Neural crest cell (in vitro differentiated cells): ENCODE measurements at regions not wholly inside any gene's neighbourhood (a gene's known extent, or its start where the extent isn't known, plus 50 kb on each side); places are given as distances from the start of the nearest gene placed in this dataset.

ENCODE experiments used
- DNase-seq: peaks from one replicate; pipeline ENCODE4 v3.0.0; 2021; ENCODE audit warnings: low read depth, mixed read lengths, low spot score
- H3K27ac Mint-ChIP-seq: one replicate; pipeline ENCODE4 v1.8.0; 2021; ENCODE audit warnings: mild to moderate bottlenecking, mixed read lengths; ENCODE audit not compliant: unreplicated experiment
- H3K27me3 Mint-ChIP-seq: 2 replicates; pipeline ENCODE4 v1.8.0; 2021; ENCODE audit warnings: low read depth, mild to moderate bottlenecking, mixed read lengths
- H3K36me3 Mint-ChIP-seq: 2 replicates; pipeline ENCODE4 v1.8.0; 2021; ENCODE audit warnings: low read depth, mild to moderate bottlenecking, mixed read lengths
- H3K4me1 Mint-ChIP-seq: 2 replicates; pipeline ENCODE4 v1.8.0; 2021; ENCODE audit warnings: mixed read lengths
- H3K4me3 Mint-ChIP-seq: one replicate; pipeline ENCODE4 v1.8.0; 2021; ENCODE audit warnings: mild to moderate bottlenecking, mixed read lengths
- H3K9me3 Mint-ChIP-seq: 2 replicates; pipeline ENCODE4 v1.8.0; 2021; ENCODE audit warnings: mixed read lengths
- TF ChIP-seq, protein P1 (sequence below): fragments of 200-600 bp; sonication (generic); conservative IDR thresholded peaks from 2 replicates; pipeline ENCODE4 v1.5.0; 2021; ENCODE audit warnings: antibody characterized with exemption, mild to moderate bottlenecking

DNA sequence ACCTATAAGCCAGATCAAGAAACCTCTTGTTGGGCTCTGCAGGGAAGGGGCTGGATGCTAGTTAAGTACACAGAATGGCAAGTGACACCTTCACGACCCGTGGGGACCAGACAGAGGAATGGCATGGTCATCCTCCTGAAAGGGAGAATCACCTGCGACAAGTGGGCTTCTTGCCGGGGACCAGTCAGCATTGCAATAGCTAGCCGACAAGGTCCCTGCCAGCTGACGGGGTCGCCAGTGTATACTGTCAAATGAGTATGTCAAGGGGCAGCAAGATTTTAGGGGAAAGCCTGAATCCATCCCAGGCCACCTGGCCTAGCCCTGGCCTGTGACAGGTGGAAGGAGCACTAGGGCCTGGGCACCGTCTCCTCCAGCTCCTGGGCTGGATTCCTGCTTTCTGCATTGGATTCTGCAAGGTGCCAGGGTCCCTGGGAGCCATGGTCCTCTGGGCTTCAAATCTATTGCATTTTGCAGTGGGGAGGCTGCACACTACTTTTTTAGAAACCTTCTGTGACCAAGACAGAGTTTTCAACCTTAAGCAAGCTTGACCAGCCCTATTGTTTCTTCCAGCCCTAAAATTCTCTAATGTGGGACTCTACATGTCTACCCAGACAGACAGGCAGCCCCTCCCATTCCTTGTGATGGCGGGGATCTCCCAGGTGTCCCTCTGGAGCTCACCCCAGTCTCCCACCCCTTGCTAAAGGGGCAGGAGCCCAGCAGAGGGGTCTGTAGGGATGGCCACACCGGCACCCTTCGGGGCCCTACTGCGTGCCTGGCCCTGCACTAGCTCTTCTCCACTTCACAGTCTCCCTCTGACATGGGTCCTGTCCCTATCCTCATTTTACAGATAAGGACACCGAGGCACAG, 178.5 kb downstream of the GLI2 start:
- Mint-ChIP-seq H3K27ac (no peak overlapping the region), H3K9me3 (no peaks in the 10 kb centered on the region)

DNA sequence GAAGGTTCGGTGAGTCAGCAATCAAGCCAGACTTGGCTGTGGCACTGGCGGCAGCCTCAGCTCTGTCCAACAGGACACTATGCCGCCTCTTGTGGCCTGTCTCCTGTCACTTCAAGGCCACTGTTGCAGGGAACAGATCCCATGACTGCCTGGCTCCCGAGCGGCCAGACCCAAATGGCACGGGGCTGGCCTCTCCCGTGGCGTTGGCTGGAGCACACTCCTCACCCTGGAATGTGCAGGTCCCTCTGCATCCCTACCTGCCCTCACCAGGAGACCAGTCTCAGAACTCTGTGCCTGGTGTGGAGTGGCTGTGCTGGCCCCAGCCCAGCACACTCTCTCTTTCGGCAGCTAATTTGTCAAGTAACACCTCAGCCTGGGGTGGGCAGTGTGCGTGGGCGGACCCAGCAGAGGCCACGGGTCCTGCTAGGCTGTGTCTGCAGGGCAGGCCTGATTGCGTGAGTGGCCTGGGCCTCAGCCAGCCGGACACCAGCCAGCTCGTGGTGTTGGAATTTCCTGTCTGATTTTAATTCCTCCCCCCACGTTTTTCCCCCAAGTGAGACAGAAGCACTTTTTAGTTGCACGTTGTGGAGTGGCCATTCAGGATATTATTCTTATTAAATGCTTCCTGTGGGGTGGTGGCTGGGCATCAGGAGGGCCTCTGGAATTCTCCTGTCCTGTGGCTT, 179.3 kb downstream of the GLI2 start:
- TF ChIP-seq, protein P1, sequence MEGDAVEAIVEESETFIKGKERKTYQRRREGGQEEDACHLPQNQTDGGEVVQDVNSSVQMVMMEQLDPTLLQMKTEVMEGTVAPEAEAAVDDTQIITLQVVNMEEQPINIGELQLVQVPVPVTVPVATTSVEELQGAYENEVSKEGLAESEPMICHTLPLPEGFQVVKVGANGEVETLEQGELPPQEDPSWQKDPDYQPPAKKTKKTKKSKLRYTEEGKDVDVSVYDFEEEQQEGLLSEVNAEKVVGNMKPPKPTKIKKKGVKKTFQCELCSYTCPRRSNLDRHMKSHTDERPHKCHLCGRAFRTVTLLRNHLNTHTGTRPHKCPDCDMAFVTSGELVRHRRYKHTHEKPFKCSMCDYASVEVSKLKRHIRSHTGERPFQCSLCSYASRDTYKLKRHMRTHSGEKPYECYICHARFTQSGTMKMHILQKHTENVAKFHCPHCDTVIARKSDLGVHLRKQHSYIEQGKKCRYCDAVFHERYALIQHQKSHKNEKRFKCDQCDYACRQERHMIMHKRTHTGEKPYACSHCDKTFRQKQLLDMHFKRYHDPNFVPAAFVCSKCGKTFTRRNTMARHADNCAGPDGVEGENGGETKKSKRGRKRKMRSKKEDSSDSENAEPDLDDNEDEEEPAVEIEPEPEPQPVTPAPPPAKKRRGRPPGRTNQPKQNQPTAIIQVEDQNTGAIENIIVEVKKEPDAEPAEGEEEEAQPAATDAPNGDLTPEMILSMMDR, result no peak
- Mint-ChIP-seq H3K36me3 (peaks cover 3% of the 10 kb centered on the region), H3K27ac (no peak overlapping the region), H3K9me3 (no peaks in the 10 kb centered on the region), H3K4me1 (peaks cover 50% of the 10 kb centered on the region), H3K27me3 (no peaks in the 10 kb centered on the region), H3K4me3 (no peak overlapping the region)
- no peak for DNase-seq

More for the DNA sequence above, 178.5 kb downstream of the GLI2 start:
- H3K27me3 Mint-ChIP-seq, result no peaks in the 10 kb centered on the region
- peaks cover 47% of the 10 kb centered on the region for H3K4me1 Mint-ChIP-seq
- H3K36me3 Mint-ChIP-seq, result no peaks in the 10 kb centered on the region
- no peak for DNase-seq
- TF ChIP-seq, protein P1, result no peak
- H3K4me3 Mint-ChIP-seq, result no peak overlapping the region

DNA sequence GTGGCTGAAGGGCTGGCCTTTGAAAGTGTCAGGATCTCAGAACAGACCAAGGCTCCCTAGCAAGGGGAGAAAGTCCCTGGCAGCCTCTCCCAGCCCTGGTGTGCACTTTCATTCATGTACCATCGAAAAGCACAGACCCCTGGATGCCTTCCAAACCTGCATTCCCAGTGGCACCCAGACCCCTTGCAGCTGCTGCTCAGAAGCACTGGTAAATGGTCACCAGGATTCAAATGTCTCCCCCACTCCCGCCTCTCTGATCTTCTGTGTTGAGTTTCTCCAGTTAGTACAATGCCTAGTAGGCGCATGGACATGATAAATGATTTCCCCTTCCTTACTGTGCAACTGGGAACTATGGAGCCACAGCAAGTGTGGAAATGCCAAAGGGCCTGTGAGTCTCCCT, 180.0 kb downstream of the GLI2 start:
- H3K27ac Mint-ChIP-seq, result no peak overlapping the region
- no peak overlapping the region for H3K4me3 Mint-ChIP-seq
- H3K9me3 Mint-ChIP-seq, result no peaks in the 10 kb centered on the region
- DNase-seq, result no peak
- TF ChIP-seq, protein P1, result no peak
- H3K36me3 Mint-ChIP-seq, result peaks cover 3% of the 10 kb centered on the region
- H3K27me3 Mint-ChIP-seq, result no peaks in the 10 kb centered on the region
- peaks cover 52% of the 10 kb centered on the region for H3K4me1 Mint-ChIP-seq

DNA sequence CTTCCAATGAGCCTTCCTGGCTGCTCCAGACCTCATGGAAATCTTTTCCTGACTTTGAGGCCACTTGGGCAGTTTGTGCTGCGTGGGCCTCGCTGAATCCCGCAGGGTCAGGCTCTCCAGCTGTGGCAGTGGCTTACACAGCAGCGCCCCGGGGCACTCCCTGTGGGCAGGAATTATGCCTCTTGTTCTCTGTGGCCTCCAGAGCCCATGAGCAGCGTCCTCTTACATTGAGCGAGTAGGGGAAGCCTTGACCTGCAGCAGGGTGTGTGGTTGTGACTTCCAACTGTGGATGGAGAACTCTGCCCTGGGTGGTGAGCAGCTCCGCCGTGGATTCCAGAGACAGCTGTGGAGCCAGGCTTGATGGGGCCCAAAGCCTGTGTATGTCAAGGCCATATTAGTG, 180.8 kb downstream of the GLI2 start:
- Mint-ChIP-seq H3K4me1 (peaks cover 59% of the 10 kb centered on the region), H3K4me3 (no peak overlapping the region), H3K9me3 (no peaks in the 10 kb centered on the region), H3K36me3 (peaks cover 3% of the 10 kb centered on the region), H3K27me3 (no peaks in the 10 kb centered on the region), H3K27ac (no peak overlapping the region)
- TF ChIP-seq, protein P1, result no peak
- no peak for DNase-seq

DNA sequence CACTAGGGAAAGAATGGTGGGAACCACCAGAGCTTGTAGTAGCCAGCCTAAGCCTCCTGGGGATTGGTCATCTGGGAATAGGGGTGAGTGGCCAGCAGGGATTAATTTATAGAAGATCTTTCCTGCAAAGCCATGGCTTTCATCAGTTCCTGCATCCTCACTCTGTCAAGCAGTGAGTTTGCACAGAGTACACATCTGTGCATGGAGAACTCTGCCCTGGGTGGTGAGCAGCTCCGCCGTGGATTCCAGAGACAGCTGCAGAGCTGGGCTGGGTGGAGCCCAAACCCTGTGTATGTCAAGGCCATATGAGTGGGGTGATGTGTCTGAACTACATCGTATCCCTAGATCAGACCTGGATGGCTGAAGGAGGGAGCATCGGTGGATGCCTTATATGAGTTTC, 182.2 kb downstream of the GLI2 start:
- no peaks in the 10 kb centered on the region for H3K27me3 Mint-ChIP-seq
- H3K27ac Mint-ChIP-seq, result no peak overlapping the region
- H3K9me3 Mint-ChIP-seq, result no peaks in the 10 kb centered on the region
- no peak for DNase-seq
- H3K4me3 Mint-ChIP-seq, result no peak overlapping the region
- peaks cover 55% of the 10 kb centered on the region for H3K4me1 Mint-ChIP-seq
- TF ChIP-seq, protein P1, result no peak
- peaks cover 6% of the 10 kb centered on the region for H3K36me3 Mint-ChIP-seq
